Subcutaneous abdominal adipose tissue (tissue), 5 donors: ENCODE measurements at regions not wholly inside any gene's neighbourhood (a gene's known extent, or its start where the extent isn't known, plus 50 kb on each side); places are given as distances from the start of the nearest gene placed in this dataset.

ENCODE experiments used
- H3K27ac ChIP-seq: one replicate; pipeline ENCODE4 v1.7.0; 2013; ENCODE audit warnings: low read depth, mild to moderate bottlenecking, inconsistent platforms, low read length, moderate library complexity
- H3K27me3 ChIP-seq, 5 donors: one replicate each; pipeline ENCODE4 v1.7.0; 2013; ENCODE audit warnings: low read length in 5 of 5, inconsistent platforms in 1 of 5; ENCODE audit not compliant: control insufficient read depth in 5 of 5, insufficient read depth in 4 of 5
- H3K36me3 ChIP-seq, 5 donors: one replicate each; pipeline ENCODE4 v1.7.0; 2013; ENCODE audit warnings: low read length in 5 of 5; ENCODE audit not compliant: control insufficient read depth in 5 of 5, insufficient read depth in 5 of 5
- H3K4me1 ChIP-seq, 5 donors: one replicate each; pipeline ENCODE4 v1.7.0; 2013; ENCODE audit warnings: low read length in 5 of 5, mild to moderate bottlenecking in 3 of 5, moderate library complexity in 1 of 5; ENCODE audit not compliant: control insufficient read depth in 5 of 5, insufficient read depth in 5 of 5
- H3K4me3 ChIP-seq, 5 donors: one replicate each; pipeline ENCODE4 v1.7.0; 2013; ENCODE audit warnings: low read length in 5 of 5, low read depth in 1 of 5
- H3K9ac ChIP-seq, 5 donors: one replicate each; pipeline ENCODE4 v1.7.0; 2013; ENCODE audit warnings: low read length in 5 of 5, mild to moderate bottlenecking in 4 of 5, moderate library complexity in 3 of 5
- H3K9me3 ChIP-seq, 5 donors: one replicate each; pipeline ENCODE4 v1.7.0; 2013; ENCODE audit warnings: low read length in 5 of 5; ENCODE audit not compliant: control insufficient read depth in 5 of 5
- donor health status: healthy.
- donor health status: healthy.
- donor health status: healthy.
- donor health status: healthy.
- donor health status: healthy.

GRCh38 chr4:123257591-123257990 is 139.0 kb upstream of the SPRY1 start:
- Histone ChIP-seq H3K9me3 (no peaks in the 10 kb centered on the region), H3K9ac (peak overlapping the region in 1 of 5 donors; percentile 5), H3K36me3 (peaks cover 0 to 5% (median 0%) of the 10 kb centered on the region in 5 donors), H3K4me1 (peaks cover 0 to 3% (median 0%) of the 10 kb centered on the region in 5 donors), H3K27me3 (no peaks in the 10 kb centered on the region), H3K27ac (no peak overlapping the region), H3K4me3 (no peak overlapping the region)

DNA sequence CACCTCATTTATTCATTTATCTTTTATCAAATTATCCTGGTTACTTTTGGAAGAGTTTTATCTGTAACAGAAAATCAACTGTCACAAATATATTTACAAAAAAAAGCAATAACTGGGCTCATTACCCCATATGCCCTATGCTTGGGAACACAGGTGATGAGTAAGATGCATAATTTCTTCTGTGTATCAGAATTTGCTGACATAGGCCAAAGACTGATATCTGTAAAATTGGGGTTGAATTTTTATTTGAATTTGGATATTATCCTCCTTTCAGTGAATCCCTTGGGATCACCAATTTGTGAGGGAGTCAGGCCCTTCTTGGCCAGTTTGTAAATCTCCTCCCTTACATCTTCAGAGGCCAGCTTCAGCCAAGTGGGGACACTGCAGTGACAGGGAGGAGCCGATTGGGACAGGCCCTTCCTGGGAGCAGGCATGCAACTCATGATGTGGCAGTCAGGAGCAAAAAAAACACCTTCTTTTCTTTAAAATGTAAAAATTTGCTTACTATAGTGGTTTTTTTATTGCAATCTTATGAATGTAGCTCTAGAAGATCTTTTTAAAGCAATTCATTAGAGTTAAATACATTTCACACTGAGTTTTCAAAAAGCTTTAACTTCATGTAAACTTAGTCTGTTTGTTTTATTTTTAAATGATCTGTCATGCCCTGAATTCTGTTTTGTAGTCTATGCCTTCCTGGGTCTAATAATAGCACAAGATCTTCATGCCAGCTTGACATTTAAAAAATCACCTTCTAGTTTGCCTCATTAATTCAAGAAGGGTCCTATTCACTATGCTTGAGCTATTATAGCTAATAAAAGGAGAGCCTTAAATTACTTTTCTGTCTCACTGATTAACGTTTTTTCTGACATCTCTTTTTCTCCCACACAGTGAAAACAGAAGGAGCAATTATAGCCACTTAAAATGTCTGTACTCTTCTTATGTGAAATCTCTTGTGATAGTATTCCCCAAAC is 136.6 kb upstream of the SPRY1 start:
- H3K9me3 ChIP-seq = no peaks in the 10 kb centered on the region
- no peak overlapping the region for H3K4me3 ChIP-seq
- peaks cover 0 to 3% (median 0%) of the 10 kb centered on the region in 5 donors for H3K4me1 ChIP-seq
- H3K27ac ChIP-seq = no peak overlapping the region
- H3K9ac ChIP-seq = no peak overlapping the region
- no peaks in the 10 kb centered on the region for H3K27me3 ChIP-seq
- H3K36me3 ChIP-seq = peaks cover 0 to 10% (median 0%) of the 10 kb centered on the region in 5 donors

DNA sequence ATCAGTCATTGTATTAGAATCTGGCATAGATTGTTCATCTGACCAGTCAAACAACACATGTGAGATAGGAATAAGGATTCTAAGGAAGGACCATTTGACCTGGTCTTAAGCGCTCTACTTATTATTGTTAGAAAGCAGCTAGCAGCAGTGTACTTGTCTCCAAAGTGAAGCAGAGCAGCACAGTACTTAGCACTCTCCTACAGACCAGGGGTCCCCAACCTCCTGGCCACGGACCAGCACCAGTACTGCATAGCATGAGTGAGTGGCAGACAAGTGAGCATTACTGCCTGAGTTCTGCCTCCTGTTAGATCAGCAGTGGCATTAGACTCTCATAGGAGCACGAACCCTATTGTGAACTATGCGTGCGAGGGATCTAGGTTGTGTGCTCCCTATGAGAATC is 135.9 kb upstream of the SPRY1 start:
- H3K4me1 ChIP-seq = peaks cover 0 to 3% (median 0%) of the 10 kb centered on the region in 5 donors
- H3K27me3 ChIP-seq = no peaks in the 10 kb centered on the region
- H3K36me3 ChIP-seq = peaks cover 0 to 10% (median 0%) of the 10 kb centered on the region in 5 donors
- H3K9me3 ChIP-seq = no peaks in the 10 kb centered on the region
- H3K4me3 ChIP-seq = no peak overlapping the region
- no peak overlapping the region for H3K27ac ChIP-seq
- no peak overlapping the region for H3K9ac ChIP-seq

DNA sequence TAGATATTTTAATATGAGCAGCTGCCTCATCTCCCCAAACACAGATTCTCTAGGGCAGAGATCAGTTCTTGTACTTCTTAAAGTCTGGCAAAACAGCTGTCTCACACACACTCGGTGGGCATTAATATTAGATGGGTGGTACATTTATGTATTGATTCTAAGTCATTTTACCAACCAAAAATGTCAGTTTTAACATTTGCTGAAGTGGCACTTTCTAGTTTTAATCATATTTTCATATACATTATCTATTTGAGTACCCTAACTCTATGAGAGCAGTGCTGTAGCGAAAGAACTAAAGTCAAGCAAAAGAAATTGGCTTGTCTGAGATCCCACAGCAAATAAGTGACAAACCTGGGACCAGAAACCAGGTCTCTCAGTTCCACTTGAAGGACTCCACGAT is 134.5 kb upstream of the SPRY1 start:
- Histone ChIP-seq H3K9ac (no peak overlapping the region), H3K36me3 (peaks cover 0 to 5% (median 0%) of the 10 kb centered on the region in 5 donors), H3K27me3 (no peaks in the 10 kb centered on the region), H3K4me1 (peaks cover 0 to 3% (median 0%) of the 10 kb centered on the region in 5 donors), H3K9me3 (no peaks in the 10 kb centered on the region), H3K4me3 (no peak overlapping the region), H3K27ac (no peak overlapping the region)

GRCh38 chr4:123265443-123265842 is 131.2 kb upstream of the SPRY1 start:
- Histone ChIP-seq H3K9ac (no peak overlapping the region), H3K4me1 (peaks cover 0 to 4% (median 0%) of the 10 kb centered on the region in 5 donors), H3K36me3 (peaks cover 0 to 5% (median 0%) of the 10 kb centered on the region in 5 donors), H3K4me3 (no peak overlapping the region), H3K9me3 (no peaks in the 10 kb centered on the region), H3K27me3 (no peaks in the 10 kb centered on the region), H3K27ac (no peak overlapping the region)

DNA sequence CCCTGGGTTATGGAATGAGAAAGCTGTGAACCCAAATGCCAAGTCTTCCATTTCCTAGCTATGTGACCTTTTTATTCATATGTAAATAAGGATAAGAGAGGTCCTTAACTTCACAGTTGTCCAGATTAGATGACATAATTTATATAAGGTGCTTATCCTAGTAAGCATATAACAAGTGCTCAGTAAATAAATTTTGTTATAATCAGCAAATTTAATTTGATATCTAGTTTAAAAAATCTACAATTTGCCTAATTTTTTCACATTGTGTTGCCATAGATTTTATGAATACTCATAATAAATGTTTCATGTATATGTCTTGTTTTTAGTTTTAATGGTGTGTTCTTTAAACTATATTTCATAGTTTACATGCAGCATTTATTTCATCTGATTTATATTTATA is 130.4 kb upstream of the SPRY1 start:
- H3K27ac ChIP-seq = no peak overlapping the region
- no peaks in the 10 kb centered on the region for H3K27me3 ChIP-seq
- peaks cover 0 to 5% (median 0%) of the 10 kb centered on the region in 5 donors for H3K36me3 ChIP-seq
- peaks cover 0 to 4% (median 0%) of the 10 kb centered on the region in 5 donors for H3K4me1 ChIP-seq
- no peak overlapping the region for H3K4me3 ChIP-seq
- no peak overlapping the region for H3K9ac ChIP-seq
- H3K9me3 ChIP-seq = no peaks in the 10 kb centered on the region

GRCh38 chr4:123278755-123279154 is 117.8 kb upstream of the SPRY1 start:
- Histone ChIP-seq H3K4me3 (no peak overlapping the region), H3K9ac (no peak overlapping the region), H3K27me3 (no peaks in the 10 kb centered on the region), H3K4me1 (peaks cover 0 to 7% (median 0%) of the 10 kb centered on the region in 5 donors), H3K27ac (no peak overlapping the region), H3K9me3 (no peaks in the 10 kb centered on the region), H3K36me3 (no peaks in the 10 kb centered on the region)

GRCh38 chr4:123283371-123283895 is 113.2 kb upstream of the SPRY1 start:
- no peak overlapping the region for H3K4me3 ChIP-seq

DNA sequence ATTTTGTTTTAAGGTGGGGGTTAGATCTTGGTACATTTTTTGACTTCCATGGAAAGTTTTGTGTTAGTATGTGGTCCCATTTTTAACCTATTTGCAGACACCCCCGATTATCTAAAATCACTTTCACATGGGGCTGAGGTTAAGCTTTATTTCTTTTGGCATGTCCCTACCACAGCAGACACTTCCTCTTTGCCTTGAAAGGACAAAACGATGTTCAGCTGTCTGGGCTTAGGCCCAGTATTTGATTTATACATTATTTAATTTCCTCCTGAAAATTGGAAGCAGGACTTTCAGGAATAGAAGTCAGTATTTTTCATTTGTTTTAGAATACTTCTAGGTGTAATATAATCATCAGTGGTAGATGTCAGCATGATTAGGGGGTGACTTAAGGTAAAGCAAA is 112.4 kb upstream of the SPRY1 start:
- Histone ChIP-seq H3K4me1 (peaks cover 0 to 14% (median 6%) of the 10 kb centered on the region in 5 donors), H3K9me3 (no peaks in the 10 kb centered on the region), H3K4me3 (no peak overlapping the region), H3K9ac (no peak overlapping the region), H3K27me3 (no peaks in the 10 kb centered on the region), H3K27ac (no peak overlapping the region), H3K36me3 (peaks cover 0 to 2% (median 0%) of the 10 kb centered on the region in 5 donors)

More at GRCh38 chr4:123283371-123283895, 113.2 kb upstream of the SPRY1 start:
- H3K9me3 ChIP-seq = no peaks in the 10 kb centered on the region
- no peaks in the 10 kb centered on the region for H3K36me3 ChIP-seq
- H3K9ac ChIP-seq = no peak overlapping the region
- no peaks in the 10 kb centered on the region for H3K27me3 ChIP-seq
- peaks cover 0 to 14% (median 6%) of the 10 kb centered on the region in 5 donors for H3K4me1 ChIP-seq
- no peak overlapping the region for H3K27ac ChIP-seq

- no peak overlapping the region for H3K9ac ChIP-seq
- H3K27ac ChIP-seq = no peak overlapping the region
- peaks cover 0 to 3% (median 0%) of the 10 kb centered on the region in 5 donors for H3K36me3 ChIP-seq
- no peak overlapping the region for H3K4me3 ChIP-seq
- peaks cover 3 to 16% (median 13%) of the 10 kb centered on the region in 5 donors for H3K9me3 ChIP-seq
- H3K4me1 ChIP-seq = peaks cover 0 to 14% (median 6%) of the 10 kb centered on the region in 5 donors
- no peaks in the 10 kb centered on the region for H3K27me3 ChIP-seq
Observed at GRCh38 chr4:123286903-123287466, 109.6 kb upstream of the SPRY1 start.
